GM06990 (cell line): ENCODE measurements at regions not wholly inside any gene's neighbourhood (a gene's known extent, or its start where the extent isn't known, plus 50 kb on each side); places are given as distances from the start of the nearest gene placed in this dataset.
"Not testable (repeated sequence)": the region's sequence is repeated elsewhere in the genome, so short reads cannot be mapped to it uniquely, and the experiment has no call there.

Experiments used
- DNase-seq: peaks from one replicate; pipeline ENCODE4 v3.0.0-alpha.2; 2011; ENCODE audit not compliant: insufficient read length; ENCODE audit errors: extremely low read depth
- H3K27me3 ChIP-seq: replicated peaks from 2 replicates; pipeline ENCODE4 v1.6.0; 2011; ENCODE audit warnings: low read length; ENCODE audit not compliant: control insufficient read depth, insufficient read depth
- H3K36me3 ChIP-seq: 2 replicates; pipeline ENCODE4 v1.5.1; 2011; ENCODE audit warnings: low read length; ENCODE audit not compliant: control insufficient read depth, insufficient read depth
- H3K4me3 ChIP-seq: replicated peaks from 2 replicates; pipeline ENCODE4 v1.5.1; 2011; ENCODE audit warnings: low read depth, mild to moderate bottlenecking, control low read depth, low read length
- TF ChIP-seq, protein P1 (sequence below): IDR thresholded peaks from 2 replicates; pipeline ENCODE4 v1.5.1; 2011; ENCODE audit warnings: low read length, control low read depth, mild to moderate bottlenecking, inconsistent platforms; ENCODE audit not compliant: insufficient read depth, poor library complexity, severe bottlenecking

DNA sequence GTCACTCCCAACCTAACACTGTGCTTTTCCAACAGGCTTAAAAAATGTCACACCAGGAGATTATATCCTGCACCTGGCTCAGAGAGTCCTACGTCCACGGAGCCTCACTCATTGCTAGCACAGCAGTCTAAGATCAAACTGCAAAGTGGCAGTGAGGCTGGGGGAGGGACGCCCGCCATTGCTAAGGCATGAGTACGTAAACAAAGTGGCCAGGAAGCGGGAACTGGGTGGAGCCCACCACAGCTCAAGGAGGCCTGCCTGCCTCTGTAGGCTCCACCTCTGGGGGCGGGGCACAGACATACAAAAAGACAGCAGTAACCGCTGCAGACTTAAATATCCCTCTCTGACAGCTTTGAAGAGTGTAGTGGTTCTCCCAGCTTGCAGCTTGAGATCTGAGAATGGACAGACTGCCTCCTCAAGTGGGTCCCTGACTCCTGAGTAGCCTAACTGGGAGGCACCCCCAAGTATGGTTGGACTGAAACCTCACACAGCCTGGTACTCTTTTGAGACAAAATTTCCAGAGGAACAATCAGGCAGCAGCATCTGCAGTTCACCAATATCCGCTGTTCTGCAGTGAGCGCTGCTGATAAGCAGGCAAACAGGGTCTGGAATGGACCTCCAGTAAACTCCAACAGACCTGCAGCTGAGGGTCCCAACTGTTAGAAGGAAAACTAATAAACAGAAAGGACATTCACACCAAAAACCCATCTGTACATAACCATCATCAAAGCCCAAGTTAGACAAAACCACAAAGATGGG, 2986.4 kb upstream of the OR11H1 start:
- not testable (repeated sequence) for DNase-seq, H3K36me3 ChIP-seq, H3K4me3 ChIP-seq, H3K27me3 ChIP-seq

DNA sequence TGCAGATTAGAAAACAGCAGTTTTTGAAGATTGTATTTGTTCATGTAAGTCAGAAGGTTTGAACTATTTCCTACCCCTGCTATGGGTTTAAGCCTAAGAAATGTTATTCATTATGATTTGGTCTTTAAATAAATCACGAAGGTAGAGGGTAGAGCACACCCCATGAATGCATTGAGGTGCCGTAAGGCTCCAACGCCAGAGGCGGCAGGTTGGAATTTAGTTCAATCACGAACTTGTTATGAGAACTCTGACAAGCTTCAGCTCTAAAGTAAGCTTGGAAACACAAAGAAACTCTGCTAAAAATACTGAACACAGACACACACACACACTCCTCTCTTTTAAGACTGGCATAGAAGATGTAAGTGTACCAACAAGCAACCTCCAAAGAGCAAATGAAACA, 2974.6 kb upstream of the OR11H1 start:
- DNase-seq, H3K36me3 ChIP-seq, H3K27me3 ChIP-seq, H3K4me3 ChIP-seq: not testable (repeated sequence)

DNA sequence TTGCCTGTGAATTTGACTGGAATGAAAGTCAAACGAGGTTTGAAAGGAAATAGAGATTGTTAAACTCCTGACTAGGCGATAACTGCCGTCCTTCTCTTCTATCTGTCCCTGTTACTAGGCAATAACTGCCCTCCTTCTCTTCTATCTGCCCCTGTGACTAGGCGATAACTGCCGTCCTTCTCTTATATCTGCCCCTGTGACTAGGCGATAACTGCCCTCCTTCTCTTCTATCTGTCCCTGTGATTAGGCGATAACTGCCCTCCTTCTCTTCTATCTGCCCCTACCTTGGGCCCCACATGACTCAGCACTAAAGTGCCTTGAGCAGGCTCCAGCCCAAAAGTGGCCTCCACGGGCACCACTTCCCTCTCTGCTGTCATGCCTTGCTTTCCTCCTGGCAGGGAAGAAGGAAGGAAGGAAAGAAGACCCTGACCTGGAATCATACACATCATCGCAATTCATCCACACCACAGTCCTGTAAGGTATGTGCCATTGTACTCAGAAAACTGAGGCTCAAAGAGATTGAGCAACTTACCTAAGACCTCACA, 2973.3 kb upstream of the OR11H1 start:
- H3K27me3 ChIP-seq, H3K36me3 ChIP-seq, DNase-seq, H3K4me3 ChIP-seq: not testable (repeated sequence)

DNA sequence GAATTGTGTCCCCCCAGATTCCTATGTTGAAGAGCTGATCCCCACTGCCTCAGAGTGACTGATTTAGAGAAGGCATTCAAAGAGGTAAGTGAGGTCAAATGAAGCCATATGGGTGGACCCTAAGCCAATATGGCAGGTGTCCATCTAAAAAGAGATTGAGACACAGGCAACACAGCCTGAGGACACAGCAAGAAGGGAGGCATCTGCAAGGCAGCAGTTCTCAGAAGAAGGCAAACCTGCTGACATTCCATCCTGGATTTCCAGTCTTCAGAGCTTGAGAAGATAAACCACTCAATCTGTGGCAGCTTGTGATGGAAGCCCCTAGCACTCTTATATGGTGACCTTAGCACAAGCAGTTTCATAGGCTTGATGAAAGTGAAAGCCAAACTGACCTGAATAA, 2956.5 kb upstream of the OR11H1 start:
- DNase-seq, H3K36me3 ChIP-seq: not testable (repeated sequence)

DNA sequence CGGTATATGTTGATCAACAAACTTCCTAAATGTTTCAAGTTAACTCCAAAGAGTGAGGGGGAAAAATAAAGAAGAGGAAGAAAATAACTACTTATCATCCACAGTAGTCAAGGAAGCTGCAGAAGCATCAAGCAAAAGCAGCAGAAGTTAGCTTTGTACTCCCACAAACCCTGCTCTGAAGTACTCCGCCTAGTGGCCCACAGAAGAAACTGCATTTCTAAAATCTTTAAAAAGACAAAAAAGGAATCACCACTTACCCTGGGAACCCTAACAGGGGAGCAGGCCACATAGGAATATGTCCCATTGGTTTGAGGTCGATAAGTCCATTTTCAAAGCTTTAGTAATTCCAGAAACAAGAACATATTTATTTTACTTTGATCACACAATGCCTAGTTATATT, 2948.3 kb upstream of the OR11H1 start:
- not testable (repeated sequence) for H3K27me3 ChIP-seq, H3K4me3 ChIP-seq, DNase-seq, H3K36me3 ChIP-seq
- TF ChIP-seq, protein P1, sequence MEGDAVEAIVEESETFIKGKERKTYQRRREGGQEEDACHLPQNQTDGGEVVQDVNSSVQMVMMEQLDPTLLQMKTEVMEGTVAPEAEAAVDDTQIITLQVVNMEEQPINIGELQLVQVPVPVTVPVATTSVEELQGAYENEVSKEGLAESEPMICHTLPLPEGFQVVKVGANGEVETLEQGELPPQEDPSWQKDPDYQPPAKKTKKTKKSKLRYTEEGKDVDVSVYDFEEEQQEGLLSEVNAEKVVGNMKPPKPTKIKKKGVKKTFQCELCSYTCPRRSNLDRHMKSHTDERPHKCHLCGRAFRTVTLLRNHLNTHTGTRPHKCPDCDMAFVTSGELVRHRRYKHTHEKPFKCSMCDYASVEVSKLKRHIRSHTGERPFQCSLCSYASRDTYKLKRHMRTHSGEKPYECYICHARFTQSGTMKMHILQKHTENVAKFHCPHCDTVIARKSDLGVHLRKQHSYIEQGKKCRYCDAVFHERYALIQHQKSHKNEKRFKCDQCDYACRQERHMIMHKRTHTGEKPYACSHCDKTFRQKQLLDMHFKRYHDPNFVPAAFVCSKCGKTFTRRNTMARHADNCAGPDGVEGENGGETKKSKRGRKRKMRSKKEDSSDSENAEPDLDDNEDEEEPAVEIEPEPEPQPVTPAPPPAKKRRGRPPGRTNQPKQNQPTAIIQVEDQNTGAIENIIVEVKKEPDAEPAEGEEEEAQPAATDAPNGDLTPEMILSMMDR: peak; percentile 23

More for the DNA sequence above, 2956.5 kb upstream of the OR11H1 start:
- H3K27me3 ChIP-seq, H3K4me3 ChIP-seq: not testable (repeated sequence)

DNA sequence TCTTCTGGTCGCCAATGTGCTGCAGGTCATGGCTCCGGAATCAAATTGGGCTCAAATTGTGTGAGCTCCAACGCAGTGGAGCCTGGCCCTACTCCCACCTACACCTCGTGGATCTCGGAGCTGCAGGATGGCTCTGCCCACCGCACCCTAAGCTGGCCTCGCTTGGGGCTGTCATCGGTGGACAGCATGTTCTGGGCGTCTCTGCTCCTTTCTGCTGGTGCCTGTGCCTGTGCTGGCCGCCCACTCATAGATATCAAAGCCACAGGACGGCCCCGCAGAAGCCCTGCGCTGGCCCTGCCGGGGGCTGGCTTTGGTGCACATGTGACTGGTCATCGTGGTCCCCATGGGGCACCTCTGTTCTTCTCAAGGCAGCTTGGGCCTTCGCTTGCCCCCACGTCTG, 2943.5 kb upstream of the OR11H1 start:
- not testable (repeated sequence) for H3K4me3 ChIP-seq, DNase-seq, H3K27me3 ChIP-seq, H3K36me3 ChIP-seq

DNA sequence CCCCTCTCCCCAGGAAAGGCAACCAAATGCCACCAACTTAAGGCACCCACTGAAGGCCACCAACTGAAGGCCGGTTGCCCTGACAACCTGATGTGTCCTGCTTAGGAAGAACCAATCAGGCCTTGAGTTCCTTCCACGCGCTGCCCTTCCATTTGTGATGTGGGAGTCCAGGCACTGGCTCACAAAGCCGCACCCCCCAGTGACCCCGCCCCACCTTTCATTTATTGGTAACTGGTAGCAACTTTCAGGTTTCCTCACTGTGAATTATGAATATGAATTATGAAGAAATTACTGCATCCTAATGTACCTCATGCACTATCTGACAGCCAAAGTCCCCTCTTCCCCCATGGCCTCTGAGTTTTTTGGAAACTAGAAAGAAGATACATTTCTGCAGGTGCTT, 2943.1 kb upstream of the OR11H1 start:
- not testable (repeated sequence) for H3K36me3 ChIP-seq, DNase-seq, H3K27me3 ChIP-seq, H3K4me3 ChIP-seq

DNA sequence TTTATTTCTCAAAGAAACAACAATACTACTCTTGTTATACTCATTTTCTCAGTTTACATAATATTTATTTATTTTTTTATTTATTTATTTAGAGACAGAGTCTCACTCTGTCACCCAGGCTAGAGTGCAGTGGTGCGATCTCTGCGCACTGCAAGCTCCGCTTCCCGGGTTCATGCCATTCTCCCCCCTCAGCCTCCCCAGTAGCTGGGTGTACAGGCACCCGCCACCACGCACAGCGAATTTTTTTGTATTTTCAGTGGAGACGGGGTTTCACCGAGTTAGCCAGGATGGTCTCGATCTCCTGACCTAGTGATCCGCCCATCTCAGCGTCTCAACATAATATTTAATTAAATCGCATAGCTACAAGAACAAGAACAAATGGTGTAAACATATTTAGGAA, 2932.3 kb upstream of the OR11H1 start:
- not testable (repeated sequence) for DNase-seq, H3K27me3 ChIP-seq, H3K36me3 ChIP-seq

DNA sequence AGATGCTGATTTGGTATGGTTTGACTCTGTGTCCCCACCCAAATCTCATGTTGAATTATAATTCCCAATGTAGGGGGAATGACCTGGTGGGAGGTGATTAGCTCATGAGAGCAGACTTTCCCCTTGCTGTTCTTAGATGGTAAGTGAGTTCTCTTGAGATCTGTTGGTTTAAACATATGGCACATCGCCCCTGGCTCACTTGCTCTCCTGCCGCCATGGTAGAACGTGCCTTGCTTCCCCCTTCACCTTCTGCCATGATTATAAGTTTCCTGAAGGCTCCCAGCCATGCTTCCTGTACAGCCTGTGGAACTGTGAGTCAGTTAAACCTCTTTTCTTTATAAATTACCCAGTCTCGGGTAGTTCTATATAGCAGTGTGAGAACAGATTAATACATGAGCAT, 2930.2 kb upstream of the OR11H1 start:
- H3K4me3 ChIP-seq, H3K27me3 ChIP-seq, H3K36me3 ChIP-seq, DNase-seq: not testable (repeated sequence)

More for the DNA sequence above, 2932.3 kb upstream of the OR11H1 start:
- not testable (repeated sequence) for H3K4me3 ChIP-seq

DNA sequence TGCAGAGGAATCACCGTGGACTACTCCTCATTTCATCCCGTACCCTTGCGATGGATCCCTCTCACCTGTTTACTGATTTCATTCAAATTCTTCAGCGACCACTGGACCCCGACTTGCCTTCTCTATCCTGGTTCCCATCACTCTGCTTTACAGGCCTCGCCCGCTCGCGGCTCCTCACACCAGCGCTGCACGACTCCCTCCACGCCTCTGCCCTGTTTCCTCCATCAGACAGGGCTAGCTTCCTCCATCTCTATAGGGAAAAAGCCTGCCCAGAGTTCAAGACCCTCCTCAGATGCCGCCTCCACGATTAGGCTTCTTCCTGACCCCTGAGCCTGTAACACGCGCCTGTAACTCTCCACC, 2926.5 kb upstream of the OR11H1 start:
- not testable (repeated sequence) for H3K4me3 ChIP-seq, H3K36me3 ChIP-seq, DNase-seq, H3K27me3 ChIP-seq
